Progenitor cell of endocrine pancreas (in vitro differentiated cells): ENCODE measurements at regions not wholly inside any gene's neighbourhood (a gene's known extent, or its start where the extent isn't known, plus 50 kb on each side); places are given as distances from the start of the nearest gene placed in this dataset.

Experiments
- DNase-seq: peaks from one replicate; pipeline ENCODE4 v3.0.0; 2021; ENCODE audit warnings: low spot score; ENCODE audit not compliant: unreplicated experiment
- H3K27ac Mint-ChIP-seq: 2 replicates; pipeline ENCODE4 v1.8.0; 2021; ENCODE audit warnings: mild to moderate bottlenecking, moderate library complexity, mixed read lengths
- H3K27me3 Mint-ChIP-seq: 2 replicates; pipeline ENCODE4 v1.8.0; 2021; ENCODE audit warnings: mixed read lengths
- H3K36me3 Mint-ChIP-seq: 2 replicates; pipeline ENCODE4 v1.8.0; 2022; ENCODE audit warnings: mixed read lengths; ENCODE audit not compliant: insufficient read depth
- H3K4me1 Mint-ChIP-seq: 2 replicates; pipeline ENCODE4 v1.8.0; 2021; ENCODE audit warnings: low read depth, mixed read lengths
- H3K4me3 Mint-ChIP-seq: 2 replicates; pipeline ENCODE4 v1.8.0; 2021; ENCODE audit warnings: low read depth, mild to moderate bottlenecking, moderate library complexity, mixed read lengths
- H3K9me3 Mint-ChIP-seq: 2 replicates; pipeline ENCODE4 v1.8.0; 2021; ENCODE audit warnings: low read depth, mixed read lengths
- TF ChIP-seq, protein P1 (sequence below): fragments of 200-600 bp; sonication (generic); IDR thresholded peaks from one replicate; pipeline ENCODE4 v1.5.0; 2021; ENCODE audit warnings: antibody characterized with exemption, mild to moderate bottlenecking; ENCODE audit not compliant: unreplicated experiment

DNA sequence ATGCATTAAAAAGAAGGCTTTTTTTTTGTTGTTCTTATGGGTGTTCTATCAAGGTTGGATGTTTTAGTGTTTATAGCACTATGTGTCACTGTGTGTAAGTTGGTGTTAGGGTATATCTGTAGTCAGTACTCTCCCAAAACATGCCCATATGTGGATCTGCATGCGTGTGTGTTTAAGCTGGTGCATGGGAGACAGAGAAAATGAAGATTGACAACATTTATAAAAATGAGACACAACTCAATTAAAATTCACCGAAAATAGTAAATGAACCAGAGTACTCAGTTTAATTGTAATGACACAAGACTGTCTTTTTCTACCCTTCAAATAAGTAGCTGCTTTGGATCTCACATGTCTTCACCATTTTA, 323.4 kb downstream of the TMEM161B start:
- DNase-seq = no peak
- Mint-ChIP-seq H3K27me3 (no peaks in the 10 kb centered on the region), H3K36me3 (no peaks in the 10 kb centered on the region), H3K9me3 (no peaks in the 10 kb centered on the region), H3K4me3 (no peak overlapping the region), H3K4me1 (peaks cover 16% of the 10 kb centered on the region), H3K27ac (no peak overlapping the region)
- TF ChIP-seq, protein P1, sequence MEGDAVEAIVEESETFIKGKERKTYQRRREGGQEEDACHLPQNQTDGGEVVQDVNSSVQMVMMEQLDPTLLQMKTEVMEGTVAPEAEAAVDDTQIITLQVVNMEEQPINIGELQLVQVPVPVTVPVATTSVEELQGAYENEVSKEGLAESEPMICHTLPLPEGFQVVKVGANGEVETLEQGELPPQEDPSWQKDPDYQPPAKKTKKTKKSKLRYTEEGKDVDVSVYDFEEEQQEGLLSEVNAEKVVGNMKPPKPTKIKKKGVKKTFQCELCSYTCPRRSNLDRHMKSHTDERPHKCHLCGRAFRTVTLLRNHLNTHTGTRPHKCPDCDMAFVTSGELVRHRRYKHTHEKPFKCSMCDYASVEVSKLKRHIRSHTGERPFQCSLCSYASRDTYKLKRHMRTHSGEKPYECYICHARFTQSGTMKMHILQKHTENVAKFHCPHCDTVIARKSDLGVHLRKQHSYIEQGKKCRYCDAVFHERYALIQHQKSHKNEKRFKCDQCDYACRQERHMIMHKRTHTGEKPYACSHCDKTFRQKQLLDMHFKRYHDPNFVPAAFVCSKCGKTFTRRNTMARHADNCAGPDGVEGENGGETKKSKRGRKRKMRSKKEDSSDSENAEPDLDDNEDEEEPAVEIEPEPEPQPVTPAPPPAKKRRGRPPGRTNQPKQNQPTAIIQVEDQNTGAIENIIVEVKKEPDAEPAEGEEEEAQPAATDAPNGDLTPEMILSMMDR = no peak

DNA sequence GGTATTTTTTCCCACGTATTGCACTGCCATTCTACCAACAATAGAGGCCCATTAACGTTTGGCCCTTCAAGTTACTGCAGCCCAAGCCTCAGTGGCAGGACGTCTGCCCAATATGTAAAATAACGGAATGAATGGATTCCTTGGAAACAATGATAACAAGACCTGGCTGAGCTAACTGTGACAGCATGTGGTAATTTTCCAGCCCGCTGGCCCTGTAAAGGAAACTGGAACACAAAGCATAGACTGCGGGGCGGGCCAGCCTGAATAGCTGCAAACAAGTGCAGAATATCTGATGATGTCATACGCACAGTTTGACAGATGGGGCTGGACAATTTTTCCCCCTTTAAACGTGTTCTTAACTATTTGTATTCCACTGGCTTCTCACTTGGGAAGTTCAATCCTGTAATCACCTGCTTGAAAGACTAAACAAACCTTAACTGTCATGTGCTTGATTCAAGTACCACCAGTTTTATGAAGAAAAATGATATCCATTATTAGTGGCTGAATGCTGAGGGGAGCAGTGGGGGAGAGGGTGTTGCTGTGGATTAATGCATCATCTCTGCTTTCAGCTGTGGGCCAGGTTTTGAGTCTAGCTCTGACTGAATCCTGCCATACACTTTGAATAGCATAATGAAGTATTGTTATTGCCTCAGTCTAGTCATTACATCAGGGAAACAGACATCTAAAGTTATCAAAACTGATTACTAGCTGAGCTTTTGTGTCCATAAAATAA, 323.9 kb downstream of the TMEM161B start:
- Mint-ChIP-seq H3K27ac (no peak overlapping the region), H3K4me1 (peaks cover 16% of the 10 kb centered on the region)

GRCh38 chr5:87940775-87941174, 327.9 kb downstream of the TMEM161B start:
- H3K9me3 Mint-ChIP-seq = no peaks in the 10 kb centered on the region
- H3K36me3 Mint-ChIP-seq = no peaks in the 10 kb centered on the region
- TF ChIP-seq, protein P1 = no peak
- H3K4me3 Mint-ChIP-seq = no peak overlapping the region
- no peak overlapping the region for H3K27ac Mint-ChIP-seq
- DNase-seq = no peak
- H3K4me1 Mint-ChIP-seq = peaks cover 15% of the 10 kb centered on the region
- H3K27me3 Mint-ChIP-seq = no peaks in the 10 kb centered on the region

More for the DNA sequence above, 323.9 kb downstream of the TMEM161B start:
- Mint-ChIP-seq H3K27me3 (no peaks in the 10 kb centered on the region), H3K36me3 (no peaks in the 10 kb centered on the region), H3K4me3 (no peak overlapping the region), H3K9me3 (no peaks in the 10 kb centered on the region)
- DNase-seq = no peak
- TF ChIP-seq, protein P1 = no peak

- no peaks in the 10 kb centered on the region for H3K36me3 Mint-ChIP-seq
Measured at GRCh38 chr5:87936667-87937066, 332.0 kb downstream of the TMEM161B start.

DNA sequence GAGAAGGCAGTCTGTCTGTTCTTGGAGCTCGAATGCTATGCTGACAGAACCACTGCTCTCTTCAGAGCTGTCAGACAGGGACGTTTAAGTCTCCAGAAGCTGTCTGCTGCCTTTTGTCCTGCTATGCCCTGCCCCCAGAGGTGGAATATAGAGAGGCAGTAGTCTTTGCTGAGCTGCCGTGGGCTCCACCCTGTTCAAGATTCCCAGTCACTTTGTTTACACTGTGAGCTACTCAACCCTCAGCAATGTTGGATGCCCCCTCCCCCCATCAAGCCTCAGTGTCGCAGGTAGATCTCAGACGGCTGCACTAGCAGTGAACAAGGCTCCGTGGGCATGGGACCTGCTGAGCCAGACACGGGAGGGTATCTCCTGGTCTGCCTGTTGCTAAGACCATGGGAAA, 344.2 kb downstream of the TMEM161B start:
- Mint-ChIP-seq H3K36me3 (no peaks in the 10 kb centered on the region), H3K9me3 (peaks cover 14% of the 10 kb centered on the region), H3K27me3 (no peaks in the 10 kb centered on the region), H3K4me3 (no peak overlapping the region), H3K4me1 (peaks cover 1% of the 10 kb centered on the region), H3K27ac (no peak overlapping the region)
- TF ChIP-seq, protein P1 = peak; percentile 14
- DNase-seq = no peak

More at GRCh38 chr5:87936667-87937066, 332.0 kb downstream of the TMEM161B start:
- H3K4me1 Mint-ChIP-seq = no peaks in the 10 kb centered on the region
- no peak for DNase-seq
- no peaks in the 10 kb centered on the region for H3K27me3 Mint-ChIP-seq
- H3K4me3 Mint-ChIP-seq = no peak overlapping the region
- no peak overlapping the region for H3K27ac Mint-ChIP-seq
- TF ChIP-seq, protein P1 = no peak
- no peaks in the 10 kb centered on the region for H3K9me3 Mint-ChIP-seq
